NCI-H82 (cell line): ENCODE measurements at regions not wholly inside any gene's neighbourhood (a gene's known extent, or its start where the extent isn't known, plus 50 kb on each side); places are given as distances from the start of the nearest gene placed in this dataset.
"Not testable (repeated sequence)": the region's sequence is repeated elsewhere in the genome, so short reads cannot be mapped to it uniquely, and the experiment has no call there.

Experiments used
- DNase-seq: peaks from one replicate; lab custom pipeline; 2025; lab: John Stamatoyannopoulos, UW

DNA sequence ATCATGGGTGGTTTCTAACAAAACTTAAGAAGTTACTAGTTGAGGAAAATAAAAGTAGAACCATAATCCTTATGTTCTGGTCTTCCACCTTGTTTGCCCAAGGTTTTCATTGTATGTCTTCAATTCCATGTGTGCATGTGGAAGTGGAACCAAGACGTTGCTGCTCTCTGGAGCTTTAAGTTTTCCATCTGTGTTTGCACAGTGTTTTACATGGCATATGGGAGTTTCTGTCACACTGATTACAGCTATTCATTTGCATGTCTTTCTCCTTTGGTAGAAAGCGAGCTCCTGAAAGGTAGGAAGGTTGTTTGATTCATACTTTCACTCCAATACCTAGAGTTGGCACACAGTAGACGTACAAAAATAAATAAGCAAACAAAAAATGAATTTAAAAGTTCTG is 112.6 kb upstream of the LUZP2 start:
- no peak for DNase-seq

- peak; percentile 45 for DNase-seq
These were observed 110.1 kb upstream of the LUZP2 start for GRCh38 chr11:24386546-24387397.

GRCh38 chr11:24389575-24389974 is 107.3 kb upstream of the LUZP2 start:
- no peak for DNase-seq

- DNase-seq: no peak
These were observed 106.8 kb upstream of the LUZP2 start for GRCh38 chr11:24390016-24390415.

DNA sequence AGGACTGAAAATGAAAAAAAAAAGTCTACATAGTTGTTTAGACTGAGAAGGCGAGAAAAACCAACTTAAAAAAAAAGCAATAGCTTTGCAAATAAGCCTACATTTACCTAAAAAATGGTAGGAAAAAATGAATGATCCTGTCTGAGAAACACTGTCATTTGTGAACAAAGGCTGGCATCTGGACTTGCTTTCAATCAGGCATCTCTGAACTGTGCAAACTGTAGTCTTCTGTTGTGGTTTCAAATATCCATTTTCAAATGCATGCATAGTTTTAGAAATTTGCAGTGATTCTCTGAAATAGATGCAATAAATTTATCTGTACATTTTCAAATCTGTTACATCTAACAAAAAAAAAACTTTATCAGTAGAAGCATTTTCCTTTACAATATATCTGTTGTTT is 106.1 kb upstream of the LUZP2 start:
- DNase-seq: no peak

- no peak for DNase-seq
These were observed 105.7 kb upstream of the LUZP2 start for GRCh38 chr11:24391167-24391566.

GRCh38 chr11:24400059-24400665 is 96.7 kb upstream of the LUZP2 start:
- no peak for DNase-seq

DNA sequence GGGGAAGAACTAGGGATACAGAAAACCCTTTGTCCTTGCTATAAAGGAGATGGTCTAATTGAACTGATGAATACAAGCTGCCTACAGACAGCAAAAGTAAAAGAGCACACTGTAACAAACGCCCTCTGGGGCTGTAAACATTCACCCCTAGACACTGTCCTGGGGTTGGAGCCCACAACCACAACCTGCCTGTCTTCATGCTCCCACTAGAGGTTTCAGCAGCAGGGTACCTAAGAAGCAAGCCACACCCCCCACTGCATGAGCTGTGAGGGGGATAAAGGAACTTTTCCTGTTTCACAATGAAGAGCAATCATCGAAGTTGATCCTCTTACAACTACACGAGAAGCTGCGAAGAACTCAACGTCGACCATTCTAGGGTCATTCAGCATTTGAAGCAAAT is 90.5 kb upstream of the LUZP2 start:
- DNase-seq: no peak

- no peak for DNase-seq
These were observed 89.9 kb upstream of the LUZP2 start for GRCh38 chr11:24406980-24407379.

DNA sequence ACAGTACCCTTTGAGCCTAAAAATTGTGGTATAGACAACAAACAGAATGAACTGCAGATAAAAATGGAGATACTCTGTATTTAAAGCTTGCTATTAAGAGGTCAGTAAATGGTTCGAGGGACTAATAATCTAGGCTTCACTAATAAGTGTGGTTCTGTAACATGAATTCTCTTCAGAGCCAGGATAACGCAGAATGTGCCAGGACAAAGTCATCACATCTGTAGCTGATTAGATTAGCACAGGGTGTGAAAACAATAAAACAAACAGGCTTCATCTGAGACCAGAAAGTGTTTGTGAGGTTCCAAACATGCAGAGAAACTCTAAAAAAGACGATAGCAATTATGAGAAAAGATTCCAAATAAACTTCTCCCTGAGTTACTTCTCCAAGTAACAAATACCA is 89.1 kb upstream of the LUZP2 start:
- no peak for DNase-seq

DNA sequence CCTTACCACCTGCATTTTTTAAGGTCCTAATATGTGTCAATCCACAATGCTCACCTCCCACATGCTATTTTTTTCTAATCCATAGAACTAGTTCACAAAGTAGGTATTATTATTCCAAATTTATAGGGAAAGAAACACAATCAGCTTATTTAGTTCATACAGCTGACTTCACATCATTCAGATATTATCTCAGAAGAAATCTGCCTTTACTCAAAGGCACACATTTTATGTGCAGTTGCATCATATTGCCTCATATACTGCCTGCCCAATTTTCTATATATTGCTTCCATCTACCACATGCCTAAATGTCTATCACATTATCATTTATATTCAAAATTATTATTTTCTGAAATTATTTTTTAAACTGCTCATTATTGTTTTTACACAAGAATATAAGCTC is 88.7 kb upstream of the LUZP2 start:
- no peak for DNase-seq

- no peak for DNase-seq
These were observed 85.1 kb upstream of the LUZP2 start for GRCh38 chr11:24411791-24412190.

DNA sequence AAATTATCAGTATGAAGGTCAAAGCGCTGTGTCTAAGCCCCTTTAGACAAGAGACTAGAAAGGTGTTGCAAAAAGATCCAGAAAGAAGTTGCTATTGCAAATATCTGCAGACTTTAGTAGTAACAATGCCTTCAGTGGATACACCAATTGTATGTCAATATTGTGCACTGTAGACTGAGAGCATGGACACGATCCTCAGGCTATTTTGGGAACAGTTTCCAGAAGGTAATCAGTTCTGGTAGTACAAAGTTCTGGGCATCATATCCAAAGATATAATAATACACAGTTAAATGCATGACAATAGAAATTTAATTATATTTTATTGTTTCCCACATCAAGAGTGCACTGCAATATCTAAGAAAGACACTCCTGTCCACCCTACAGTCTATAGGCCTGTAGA is 84.1 kb upstream of the LUZP2 start:
- no peak for DNase-seq

- DNase-seq: no peak
These were observed 83.5 kb upstream of the LUZP2 start for GRCh38 chr11:24413391-24413790.

DNA sequence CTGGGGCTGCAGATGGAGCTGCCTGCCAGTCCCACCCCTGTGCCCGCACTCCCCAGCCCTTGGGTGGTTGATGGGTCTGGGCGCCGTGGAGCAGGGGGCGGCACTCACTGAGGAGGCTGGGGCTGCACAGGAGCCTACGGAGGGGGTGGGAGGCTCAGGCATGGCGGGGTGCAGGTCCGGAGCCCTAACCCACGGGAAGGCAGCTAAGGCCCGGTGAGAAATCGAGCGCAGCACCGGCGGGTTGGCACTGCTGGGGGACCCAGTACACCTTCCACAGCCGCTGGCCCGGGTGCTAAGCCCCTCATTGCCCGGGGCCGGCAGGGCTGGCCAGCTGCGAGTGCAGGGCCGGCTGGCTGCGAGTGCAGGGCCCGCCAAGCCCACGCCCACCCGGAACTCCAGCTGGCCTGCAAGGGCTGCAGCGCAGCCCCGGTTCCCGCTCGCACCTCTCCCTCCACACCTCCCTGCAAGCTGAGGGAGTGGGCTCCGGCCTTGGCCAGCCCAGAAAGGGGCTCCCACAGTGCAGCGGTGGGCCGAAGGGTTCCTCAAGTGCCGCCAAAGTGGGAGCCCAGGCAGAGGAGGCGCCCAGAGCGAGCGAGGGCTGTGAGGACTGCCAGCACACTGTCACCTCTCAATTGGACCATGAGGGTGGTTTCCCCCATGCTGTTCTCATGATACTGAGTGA is 80.8 kb upstream of the LUZP2 start:
- not testable (repeated sequence) for DNase-seq

- DNase-seq: no peak
These were observed 75.1 kb upstream of the LUZP2 start for GRCh38 chr11:24421766-24422165.

GRCh38 chr11:24422376-24422775 is 74.5 kb upstream of the LUZP2 start:
- no peak for DNase-seq

GRCh38 chr11:24437123-24437522 is 59.7 kb upstream of the LUZP2 start:
- no peak for DNase-seq
